Panc1 (cell line): ENCODE measurements at regions not wholly inside any gene's neighbourhood (a gene's known extent, or its start where the extent isn't known, plus 50 kb on each side); places are given as distances from the start of the nearest gene placed in this dataset.

Experiments used
- CTCF ChIP-seq: fragments of 450-650 bp; IDR thresholded peaks from 2 replicates; pipeline ENCODE4 v1.5.1; 2017; ENCODE audit warnings: mild to moderate bottlenecking
- POLR2AphosphoS5 ChIP-seq: IDR thresholded peaks from 2 replicates; pipeline ENCODE4 v1.6.1; 2012; ENCODE audit warnings: mild to moderate bottlenecking, low read depth, low read length, moderate library complexity
- REST ChIP-seq, 2 experiments: IDR thresholded peaks; 2 replicates each; pipeline ENCODE4 v1.6.1; 2011 to 2012; ENCODE audit warnings: low read depth in 2 of 2, control low read depth in 1 of 2, low read length in 1 of 2, mild to moderate bottlenecking in 1 of 2, moderate library complexity in 1 of 2; ENCODE audit not compliant: insufficient read depth in 1 of 2
- SIN3A ChIP-seq: IDR thresholded peaks from 2 replicates; pipeline ENCODE4 v1.6.1; 2012; ENCODE audit warnings: low read depth, mild to moderate bottlenecking, low read length, moderate library complexity, borderline replicate concordance; ENCODE audit not compliant: insufficient read depth
- TCF7L2 ChIP-seq: IDR thresholded peaks from 2 replicates; pipeline ENCODE4 v1.6.1; 2011; ENCODE audit warnings: mild to moderate bottlenecking, low read depth, low read length, inconsistent platforms

- no peak for TF ChIP-seq CTCF
- TF ChIP-seq POLR2AphosphoS5: no peak
- TF ChIP-seq SIN3A: no peak
- no peak for TF ChIP-seq REST (IDR thresholded peaks at IDR 0.05; ENCODE audit: insufficient read depth in 1 of 2, low read depth in 2 of 2, low read length in 1 of 2)
- no peak for TF ChIP-seq TCF7L2
These were observed 461.0 kb downstream of the FOXG1 start for GRCh38 chr14:29227631-29228030.
